ENCODE measurements at regions not wholly inside any gene's neighbourhood (a gene's known extent, or its start where the extent isn't known, plus 50 kb on each side); places are given as distances from the start of the nearest gene placed in this dataset.

DNA sequence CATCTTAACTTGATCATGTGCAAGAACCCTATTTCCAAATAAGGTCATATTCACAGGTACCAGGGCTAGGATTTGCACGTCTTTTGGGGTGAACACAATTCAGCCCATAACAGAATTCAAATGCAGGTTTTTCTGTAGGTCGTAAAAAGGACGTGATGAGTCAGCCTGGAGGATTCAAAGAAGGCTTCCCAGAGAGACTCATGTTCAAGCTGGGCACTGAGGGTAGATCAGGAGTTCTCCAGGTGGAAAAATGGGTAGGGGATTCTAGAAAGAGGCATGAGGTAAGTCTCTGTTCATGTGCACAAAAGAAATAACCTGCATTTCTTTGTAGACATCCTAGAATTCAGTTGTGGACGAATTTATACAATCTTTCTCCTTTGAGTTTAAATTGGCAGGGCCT is 160.4 kb downstream of the RPS24 start:
- Histone ChIP-seq H3K36me3 (ENCODE audit: insufficient read depth, low read length) (no peaks in the 10 kb centered on the region), H3K4me3 (no peak overlapping the region), H3K27ac (no peak overlapping the region), H3K9me3 (ENCODE audit: low read depth, low read length) (no peaks in the 10 kb centered on the region), H3K9ac (ENCODE audit: insufficient read length) (no peak overlapping the region)
- TF ChIP-seq FOXP2 (optimal IDR thresholded peaks at IDR 0.05; ENCODE audit: control extremely low read depth, extremely low read length, insufficient read depth) (no peak), POLR2AphosphoS5 (IDR thresholded peaks at IDR 0.05; ENCODE audit: borderline replicate concordance, low read depth, low read length) (no peak), EZH2 (IDR thresholded peaks at IDR 0.05) (no peak)
- DNase-seq (ENCODE audit: low read depth, low spot score) = no peak

DNA sequence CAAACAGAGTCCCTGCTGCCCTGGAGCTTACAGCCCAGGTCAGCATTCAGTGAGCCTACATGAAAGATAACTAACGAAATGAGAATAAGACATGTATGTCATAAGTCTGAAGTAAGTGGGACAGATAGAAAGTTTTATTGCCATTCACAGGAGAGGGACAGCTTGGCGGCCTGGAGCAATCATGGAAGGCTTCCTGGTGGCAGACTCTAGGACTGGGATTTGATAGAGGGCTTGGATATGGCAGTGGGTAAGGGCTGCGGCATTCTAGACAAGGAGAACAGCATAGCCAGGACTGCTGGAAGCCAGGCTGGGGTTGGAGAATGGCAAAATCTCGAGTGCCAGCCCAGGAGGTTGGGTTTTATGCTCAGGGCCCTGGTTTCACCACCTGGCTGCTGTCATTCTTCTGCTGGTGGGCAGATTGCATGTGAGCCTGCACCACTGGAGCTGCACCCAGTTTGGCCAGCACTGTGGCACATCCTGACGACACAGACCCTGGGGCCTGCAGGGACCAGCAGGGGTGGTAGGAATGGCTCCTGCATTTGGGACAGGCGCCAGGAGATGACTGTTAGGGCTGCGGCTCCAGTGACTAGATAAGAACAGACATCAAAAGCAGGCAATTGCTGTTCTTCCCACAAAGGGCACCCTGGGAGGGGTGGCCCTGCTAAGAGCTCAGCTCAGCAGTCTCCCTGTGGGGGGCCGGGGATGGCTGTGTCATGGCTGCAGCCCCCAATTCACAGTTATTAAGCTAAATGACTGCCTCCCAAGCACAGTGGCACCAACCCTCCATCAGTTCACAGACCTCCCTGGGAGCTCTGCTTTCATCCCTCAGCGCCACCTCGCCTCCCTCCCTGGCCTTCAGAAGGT is 161.1 kb downstream of the RPS24 start:
- no peaks in the 10 kb centered on the region for H3K36me3 ChIP-seq (ENCODE audit: insufficient read depth, low read length)
- H3K9ac ChIP-seq (ENCODE audit: insufficient read length) = no peak overlapping the region
- no peak overlapping the region for H3K4me3 ChIP-seq
- H3K9me3 ChIP-seq (ENCODE audit: low read depth, low read length) = no peaks in the 10 kb centered on the region
- TF ChIP-seq POLR2AphosphoS5 (IDR thresholded peaks at IDR 0.05; ENCODE audit: borderline replicate concordance, low read depth, low read length) (no peak), EZH2 (IDR thresholded peaks at IDR 0.05) (no peak), FOXP2 (optimal IDR thresholded peaks at IDR 0.05; ENCODE audit: control extremely low read depth, extremely low read length, insufficient read depth) (no peak)
- no peak overlapping the region for H3K27ac ChIP-seq
- DNase-seq (ENCODE audit: low read depth, low spot score) = no peak

DNA sequence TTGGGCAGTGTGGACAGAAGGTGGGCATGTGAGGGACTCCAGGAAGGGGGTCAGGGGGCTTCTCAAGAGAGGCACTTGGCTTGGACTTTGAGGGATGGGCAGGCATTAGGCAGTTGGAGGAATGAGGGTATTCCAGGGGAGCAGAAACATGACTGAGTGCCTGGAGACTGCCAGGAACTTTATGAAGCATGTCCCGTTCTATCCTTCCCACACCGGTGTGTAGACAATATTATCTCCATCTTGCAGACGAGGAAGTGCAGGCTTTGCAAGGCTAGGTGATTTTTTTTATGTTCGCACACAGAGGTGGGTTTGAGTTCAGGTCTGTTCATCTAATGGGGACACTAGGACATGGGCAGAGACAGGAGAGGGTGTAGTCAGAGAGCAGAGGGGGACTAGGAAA is 162.7 kb downstream of the RPS24 start:
- H3K4me3 ChIP-seq = no peak overlapping the region
- H3K9me3 ChIP-seq (ENCODE audit: low read depth, low read length) = no peaks in the 10 kb centered on the region
- TF ChIP-seq FOXP2 (optimal IDR thresholded peaks at IDR 0.05; ENCODE audit: control extremely low read depth, extremely low read length, insufficient read depth) (no peak), POLR2AphosphoS5 (IDR thresholded peaks at IDR 0.05; ENCODE audit: borderline replicate concordance, low read depth, low read length) (no peak), EZH2 (IDR thresholded peaks at IDR 0.05) (no peak)
- no peak overlapping the region for H3K27ac ChIP-seq
- no peaks in the 10 kb centered on the region for H3K36me3 ChIP-seq (ENCODE audit: insufficient read depth, low read length)
- no peak for DNase-seq (ENCODE audit: low read depth, low spot score)
- H3K9ac ChIP-seq (ENCODE audit: insufficient read length) = no peak overlapping the region

DNA sequence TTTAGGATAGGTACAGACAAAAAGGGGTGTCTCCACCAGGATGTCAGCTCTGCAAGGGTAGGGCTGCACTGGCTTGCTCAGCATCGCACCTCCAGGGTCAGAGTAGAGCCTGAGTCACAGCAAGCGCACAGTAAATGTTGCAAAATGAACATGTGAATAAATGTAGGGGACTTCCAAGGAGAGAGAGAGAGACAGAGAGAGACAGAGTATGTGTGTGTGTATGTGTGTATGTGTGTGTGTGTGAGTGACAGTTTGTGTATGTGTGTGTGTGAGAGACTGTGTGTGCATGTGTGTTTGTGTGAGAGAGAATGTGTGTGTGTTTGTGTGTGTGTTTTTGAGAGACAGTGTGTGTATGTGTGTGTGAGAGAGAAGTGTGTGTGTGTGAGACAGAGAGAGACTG is 163.3 kb downstream of the RPS24 start:
- Histone ChIP-seq H3K27ac (no peak overlapping the region), H3K9ac (ENCODE audit: insufficient read length) (no peak overlapping the region), H3K36me3 (ENCODE audit: insufficient read depth, low read length) (no peaks in the 10 kb centered on the region), H3K9me3 (ENCODE audit: low read depth, low read length) (no peaks in the 10 kb centered on the region), H3K4me3 (no peak overlapping the region)
- TF ChIP-seq POLR2AphosphoS5 (IDR thresholded peaks at IDR 0.05; ENCODE audit: borderline replicate concordance, low read depth, low read length) = no peak
- TF ChIP-seq FOXP2 (optimal IDR thresholded peaks at IDR 0.05; ENCODE audit: control extremely low read depth, extremely low read length, insufficient read depth) = no peak
- no peak for TF ChIP-seq EZH2 (IDR thresholded peaks at IDR 0.05)
- DNase-seq (ENCODE audit: low read depth, low spot score) = no peak

DNA sequence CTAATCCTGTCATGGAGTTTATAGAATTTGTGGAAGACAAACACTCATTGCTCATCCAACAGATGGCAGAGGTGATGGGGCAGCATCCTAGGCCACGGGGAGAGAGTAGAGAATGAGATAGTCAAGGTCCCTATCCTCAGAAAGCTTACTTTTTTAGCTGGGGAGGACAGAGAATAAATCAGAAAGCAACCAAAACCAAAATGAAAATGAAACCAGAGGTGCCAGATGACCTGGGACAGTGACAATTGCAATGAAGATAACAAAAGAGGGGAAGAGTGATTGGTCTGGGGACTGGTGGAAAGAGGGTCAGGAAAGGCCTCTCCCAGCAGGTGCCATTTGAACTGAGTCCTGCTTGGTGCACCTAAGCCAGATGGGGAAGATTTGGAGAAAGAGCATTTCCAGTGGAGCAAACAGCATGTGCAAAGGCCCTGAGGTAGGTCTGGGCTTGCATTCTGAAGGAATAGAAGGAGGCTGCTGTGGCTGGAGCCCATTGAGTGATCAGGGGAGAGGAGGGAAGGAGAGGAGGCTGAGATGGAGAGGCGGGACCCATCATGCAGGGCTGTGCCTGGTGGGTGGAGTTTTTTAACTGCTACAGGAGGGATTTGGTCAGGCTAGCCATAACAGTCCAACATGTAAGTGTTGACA is 164.1 kb downstream of the RPS24 start:
- no peaks in the 10 kb centered on the region for H3K36me3 ChIP-seq (ENCODE audit: insufficient read depth, low read length)
- no peak overlapping the region for H3K27ac ChIP-seq
- TF ChIP-seq POLR2AphosphoS5 (IDR thresholded peaks at IDR 0.05; ENCODE audit: borderline replicate concordance, low read depth, low read length) (no peak), EZH2 (IDR thresholded peaks at IDR 0.05) (no peak), FOXP2 (optimal IDR thresholded peaks at IDR 0.05; ENCODE audit: control extremely low read depth, extremely low read length, insufficient read depth) (no peak)
- DNase-seq (ENCODE audit: low read depth, low spot score) = no peak
- H3K9ac ChIP-seq (ENCODE audit: insufficient read length) = no peak overlapping the region
- H3K4me3 ChIP-seq = no peak overlapping the region
- H3K9me3 ChIP-seq (ENCODE audit: low read depth, low read length) = no peaks in the 10 kb centered on the region

DNA sequence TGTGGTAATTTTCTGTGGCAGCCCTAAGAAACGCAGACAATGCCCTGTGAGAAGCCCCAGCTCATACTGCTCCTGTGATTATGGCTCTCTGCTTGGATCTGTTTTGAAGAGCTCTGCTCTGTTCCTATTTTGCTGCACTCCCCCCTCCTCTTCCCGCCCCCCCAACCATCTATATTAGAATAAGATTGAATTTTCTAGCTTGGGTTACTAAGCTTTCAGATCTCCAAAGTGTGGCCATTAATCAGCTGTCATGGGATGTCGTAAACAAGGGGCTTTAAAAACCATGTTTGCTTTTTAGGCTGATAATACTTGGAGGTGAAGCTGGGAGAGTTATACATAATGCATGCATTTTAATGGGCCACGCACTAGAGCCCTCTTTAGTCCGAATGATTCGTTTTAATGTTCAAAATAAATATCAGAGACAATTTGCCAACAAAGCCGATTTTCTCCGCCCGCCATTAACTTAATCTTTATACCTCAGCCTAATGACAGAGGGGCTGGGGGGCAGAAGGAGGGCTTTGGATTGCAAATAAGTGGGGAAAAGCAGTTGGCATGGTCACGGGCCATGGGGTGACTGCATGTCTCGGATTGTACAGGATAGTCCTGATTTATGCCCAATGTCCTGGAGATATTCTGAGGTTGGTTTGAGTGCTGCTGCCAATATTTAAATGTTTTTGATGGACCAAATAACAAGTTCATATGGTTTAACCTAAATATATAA is 165.5 kb downstream of the RPS24 start:
- Histone ChIP-seq H3K9ac (ENCODE audit: insufficient read length) (no peak overlapping the region), H3K4me3 (no peak overlapping the region), H3K27ac (no peak overlapping the region), H3K36me3 (ENCODE audit: insufficient read depth, low read length) (no peaks in the 10 kb centered on the region), H3K9me3 (ENCODE audit: low read depth, low read length) (no peaks in the 10 kb centered on the region)
- DNase-seq (ENCODE audit: low read depth, low spot score) = no peak
- no peak for TF ChIP-seq FOXP2 (optimal IDR thresholded peaks at IDR 0.05; ENCODE audit: control extremely low read depth, extremely low read length, insufficient read depth)
- TF ChIP-seq EZH2 (IDR thresholded peaks at IDR 0.05) = no peak
- TF ChIP-seq POLR2AphosphoS5 (IDR thresholded peaks at IDR 0.05; ENCODE audit: borderline replicate concordance, low read depth, low read length) = no peak

DNA sequence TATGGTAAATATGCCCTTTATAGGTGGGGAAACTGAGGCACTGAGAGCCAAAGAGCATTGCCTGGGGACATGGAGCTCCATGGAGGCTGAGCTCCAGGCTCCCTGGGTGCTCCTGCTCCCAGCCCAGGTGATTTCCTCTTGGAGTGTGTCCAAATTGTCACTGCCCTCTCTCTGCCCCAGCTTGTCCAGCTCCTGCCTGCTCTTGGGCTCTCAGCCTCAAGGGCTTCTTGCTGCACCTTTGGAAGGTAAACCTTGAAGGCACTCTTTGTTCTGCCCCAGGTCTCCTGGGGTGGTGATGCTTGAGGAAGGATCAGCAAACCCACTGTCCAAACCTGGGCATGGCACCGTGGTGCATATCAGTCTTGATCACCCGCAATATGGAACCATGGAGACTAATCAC is 166.1 kb downstream of the RPS24 start:
- DNase-seq (ENCODE audit: low read depth, low spot score) = no peak

DNA sequence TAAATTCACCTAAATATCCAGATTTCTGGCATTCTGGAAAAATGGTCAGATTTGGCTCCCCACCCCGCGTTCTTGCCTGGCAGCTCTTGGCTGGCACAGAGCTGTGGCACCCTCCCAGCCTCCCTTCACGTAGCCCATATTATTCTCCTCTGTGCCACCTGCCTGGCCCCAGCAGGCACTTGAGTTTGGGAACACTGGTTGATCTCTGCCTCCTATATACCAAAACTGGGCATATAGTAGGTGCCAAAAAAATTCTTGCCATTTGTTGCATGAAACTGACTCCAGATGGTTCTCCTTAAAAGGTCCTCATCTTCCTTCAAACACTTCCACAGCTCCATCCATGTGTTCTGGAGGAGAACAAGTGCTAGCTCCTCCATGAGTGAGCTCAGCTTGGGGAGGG is 167.0 kb downstream of the RPS24 start:
- no peaks in the 10 kb centered on the region for H3K9me3 ChIP-seq (ENCODE audit: low read depth, low read length)

More for the DNA sequence above, 166.1 kb downstream of the RPS24 start:
- Histone ChIP-seq H3K27ac (no peak overlapping the region), H3K4me3 (no peak overlapping the region), H3K36me3 (ENCODE audit: insufficient read depth, low read length) (no peaks in the 10 kb centered on the region), H3K9ac (ENCODE audit: insufficient read length) (no peak overlapping the region), H3K9me3 (ENCODE audit: low read depth, low read length) (no peaks in the 10 kb centered on the region)
- TF ChIP-seq EZH2 (IDR thresholded peaks at IDR 0.05) = no peak
- TF ChIP-seq FOXP2 (optimal IDR thresholded peaks at IDR 0.05; ENCODE audit: control extremely low read depth, extremely low read length, insufficient read depth) = no peak
- TF ChIP-seq POLR2AphosphoS5 (IDR thresholded peaks at IDR 0.05; ENCODE audit: borderline replicate concordance, low read depth, low read length) = no peak

More for the DNA sequence above, 167.0 kb downstream of the RPS24 start:
- Histone ChIP-seq H3K9ac (ENCODE audit: insufficient read length) (no peak overlapping the region), H3K36me3 (ENCODE audit: insufficient read depth, low read length) (no peaks in the 10 kb centered on the region), H3K27ac (no peak overlapping the region), H3K4me3 (no peak overlapping the region)
- no peak for TF ChIP-seq POLR2AphosphoS5 (IDR thresholded peaks at IDR 0.05; ENCODE audit: borderline replicate concordance, low read depth, low read length)
- TF ChIP-seq EZH2 (IDR thresholded peaks at IDR 0.05) = no peak
- no peak for TF ChIP-seq FOXP2 (optimal IDR thresholded peaks at IDR 0.05; ENCODE audit: control extremely low read depth, extremely low read length, insufficient read depth)
- no peak for DNase-seq (ENCODE audit: low read depth, low spot score)

All from SK-N-MC (cell line).